IMR-90 (cell line): ENCODE measurements at regions not wholly inside any gene's neighbourhood (a gene's known extent, or its start where the extent isn't known, plus 50 kb on each side); places are given as distances from the start of the nearest gene placed in this dataset.

Experiments
- ATAC-seq: fragments of 200-7000 bp; cut with Tn5 transposase; 2 replicates; pipeline ENCODE4 v1.9.1; 2020; ENCODE audit warnings: low read depth, mild to moderate bottlenecking, moderate library complexity
- BruUV-seq: library from RNA; stranded (reverse); fragments of 400-500 nt; replicated peaks from 2 replicates; lab custom pipeline; 2021; lab: Mats Ljungman, UMichigan
- CTCF ChIA-PET: fragments of 300-600 bp; formaldehyde crosslinking; extraction: SDS; loops from one replicate; lab custom pipeline; 2021; ENCODE audit warnings: antibody characterized with exemption; lab: Yijun Ruan, JAX
- POLR2A ChIA-PET: fragments of 300-600 bp; sonication (Branson Sonifier 250); formaldehyde crosslinking; loops from one replicate; lab custom pipeline; 2022; ENCODE audit warnings: antibody characterized with exemption; ENCODE audit not compliant: unreplicated experiment; lab: Charles Lee
- DNase-seq: peaks from one replicate; pipeline ENCODE4 v3.0.0; 2013
- H2AFZ ChIP-seq: replicated peaks from 2 replicates; pipeline ENCODE3; 2013; ENCODE audit warnings: low read length, mild to moderate bottlenecking; ENCODE audit not compliant: poor library complexity
- H2AK5ac ChIP-seq: 2 replicates; pipeline ENCODE4 v1.6.1; 2013; ENCODE audit warnings: low read depth, low read length, inconsistent platforms
- H2AK9ac ChIP-seq: replicated peaks from 2 replicates; pipeline ENCODE3; 2013; ENCODE audit warnings: mild to moderate bottlenecking, low read depth, low read length, moderate library complexity; ENCODE audit not compliant: poor library complexity
- H2BK120ac ChIP-seq: 2 replicates; pipeline ENCODE4 v1.6.1; 2013; ENCODE audit warnings: low read depth, low read length, inconsistent platforms
- H2BK15ac ChIP-seq: 3 replicates; pipeline ENCODE4 v1.6.1; 2013; ENCODE audit warnings: low read depth, low read length, inconsistent platforms
- H2BK20ac ChIP-seq: 2 replicates; pipeline ENCODE4 v1.6.1; 2013; ENCODE audit warnings: low read depth, mild to moderate bottlenecking, inconsistent platforms, low read length, moderate library complexity
- H2BK5ac ChIP-seq: 2 replicates; pipeline ENCODE4 v1.6.1; 2013; ENCODE audit warnings: mild to moderate bottlenecking, low read depth, low read length, inconsistent platforms; ENCODE audit not compliant: poor library complexity, severe bottlenecking
- H3K14ac ChIP-seq: replicated peaks from 2 replicates; pipeline ENCODE4 v1.6.1; 2013; ENCODE audit warnings: low read depth, low read length, inconsistent platforms
- H3K18ac ChIP-seq: 2 replicates; pipeline ENCODE4 v1.6.1; 2013; ENCODE audit warnings: low read depth, low read length, control low read depth
- H3K23ac ChIP-seq: 2 replicates; pipeline ENCODE4 v1.6.1; 2013; ENCODE audit warnings: low read depth, low read length, inconsistent platforms
- H3K27ac ChIP-seq: 2 replicates; pipeline ENCODE4 v1.5.1; 2013; ENCODE audit warnings: mild to moderate bottlenecking, control low read depth, low read length; ENCODE audit not compliant: insufficient read depth
- H3K27me3 ChIP-seq: 2 replicates; pipeline ENCODE4 v1.6.1; 2013; ENCODE audit warnings: low read length; ENCODE audit not compliant: control insufficient read depth, insufficient read depth
- H3K36me3 ChIP-seq: 2 replicates; pipeline ENCODE4 v1.6.1; 2013; ENCODE audit warnings: low read length, mixed read lengths; ENCODE audit not compliant: control insufficient read depth, insufficient read depth
- H3K4ac ChIP-seq: 2 replicates; pipeline ENCODE4 v1.6.1; 2013; ENCODE audit warnings: low read depth, low read length, inconsistent platforms
- H3K4me1 ChIP-seq: 2 replicates; pipeline ENCODE4 v1.6.1; 2013; ENCODE audit warnings: low read length, mixed read lengths; ENCODE audit not compliant: control insufficient read depth, insufficient read depth
- H3K4me2 ChIP-seq: 2 replicates; pipeline ENCODE4 v1.6.1; 2013; ENCODE audit warnings: low read depth, mild to moderate bottlenecking, control low read depth, low read length, moderate library complexity
- H3K4me3 ChIP-seq: 2 replicates; pipeline ENCODE4 v1.5.1; 2013; ENCODE audit warnings: low read depth, mild to moderate bottlenecking, control low read depth, low read length, moderate library complexity; ENCODE audit not compliant: insufficient read depth
- H3K56ac ChIP-seq: 2 replicates; pipeline ENCODE4 v1.6.1; 2013; ENCODE audit warnings: low read length, inconsistent platforms; ENCODE audit not compliant: insufficient read depth; ENCODE audit errors: extremely low read depth
- H3K79me1 ChIP-seq, 2 experiments: 2 replicates each; pipeline ENCODE4 v1.6.1; 2013; ENCODE audit warnings: low read length in 2 of 2, inconsistent platforms in 1 of 2, low read depth in 1 of 2
- H3K9ac ChIP-seq: 2 replicates; pipeline ENCODE4 v1.6.1; 2013; ENCODE audit warnings: low read depth, low read length, control low read depth
- H3K9me1 ChIP-seq: 2 replicates; pipeline ENCODE4 v1.6.1; 2013; ENCODE audit warnings: low read length, inconsistent platforms; ENCODE audit not compliant: insufficient read depth
- H3K9me3 ChIP-seq: 2 replicates; pipeline ENCODE4 v1.6.1; 2013; ENCODE audit warnings: low read length; ENCODE audit not compliant: control insufficient read depth, insufficient read depth
- H4K20me1 ChIP-seq: 2 replicates; pipeline ENCODE4 v1.6.1; 2013; ENCODE audit warnings: low read length, inconsistent platforms; ENCODE audit not compliant: insufficient read depth
- H4K5ac ChIP-seq: 2 replicates; pipeline ENCODE4 v1.6.1; 2013; ENCODE audit warnings: mild to moderate bottlenecking, low read depth, low read length, control low read depth
- H4K8ac ChIP-seq, 2 experiments: 2 replicates each; pipeline ENCODE4 v1.6.1; 2013; ENCODE audit warnings: low read depth in 2 of 2, low read length in 2 of 2, control low read depth in 1 of 2, inconsistent platforms in 1 of 2
- H4K91ac ChIP-seq: 2 replicates; pipeline ENCODE4 v1.6.1; 2013; ENCODE audit warnings: low read depth, low read length, inconsistent platforms; ENCODE audit not compliant: insufficient read depth
- BHLHE40 ChIP-seq: fragments of 150-350 bp; IDR thresholded peaks from 2 replicates; pipeline ENCODE4 v1.6.1; 2016; ENCODE audit warnings: mild to moderate bottlenecking, low read depth, low read length
- CEBPB ChIP-seq: IDR thresholded peaks from 2 replicates; pipeline ENCODE4 v1.6.1; 2012; ENCODE audit warnings: low read depth, low read length, improper control_type of control experiment
- CHD1 ChIP-seq: IDR thresholded peaks from 2 replicates; pipeline ENCODE4 v1.6.1; 2012; ENCODE audit warnings: low read depth, low read length, improper control_type of control experiment
- FOS ChIP-seq: fragments of 150-350 bp; IDR thresholded peaks from 2 replicates; pipeline ENCODE4 v1.6.1; 2016; ENCODE audit warnings: low read depth, low read length
- MAFK ChIP-seq: IDR thresholded peaks from 2 replicates; pipeline ENCODE4 v1.6.1; 2012; ENCODE audit warnings: low read depth, low read length, improper control_type of control experiment
- MAZ ChIP-seq: IDR thresholded peaks from 2 replicates; pipeline ENCODE4 v1.6.1; 2012; ENCODE audit warnings: low read depth, mild to moderate bottlenecking, low read length, improper control_type of control experiment, moderate library complexity, borderline replicate concordance
- MXI1 ChIP-seq: IDR thresholded peaks from 2 replicates; pipeline ENCODE4 v1.6.1; 2012; ENCODE audit warnings: low read depth, mild to moderate bottlenecking, low read length, moderate library complexity, borderline replicate concordance
- NFE2L2 ChIP-seq: fragments of 150-350 bp; IDR thresholded peaks from 2 replicates; pipeline ENCODE4 v1.6.1; 2016; ENCODE audit warnings: low read depth, mild to moderate bottlenecking, low read length
- POLR2A ChIP-seq: IDR thresholded peaks from 2 replicates; pipeline ENCODE4 v1.6.1; 2012; ENCODE audit warnings: mild to moderate bottlenecking, low read depth, low read length
- RAD21 ChIP-seq: IDR thresholded peaks from 2 replicates; pipeline ENCODE4 v1.6.1; 2012; ENCODE audit warnings: low read length, improper control_type of control experiment
- RCOR1 ChIP-seq: IDR thresholded peaks from 2 replicates; pipeline ENCODE4 v1.6.1; 2012; ENCODE audit warnings: mild to moderate bottlenecking, low read length, improper control_type of control experiment; ENCODE audit not compliant: insufficient replicate concordance
- RFX5 ChIP-seq: IDR thresholded peaks from 2 replicates; pipeline ENCODE4 v1.8.0; 2012; ENCODE audit warnings: low read depth, mild to moderate bottlenecking, low read length, moderate library complexity
- SMC3 ChIP-seq: fragments of 150-350 bp; IDR thresholded peaks from 2 replicates; pipeline ENCODE4 v1.6.1; 2016; ENCODE audit warnings: low read depth, mild to moderate bottlenecking, antibody characterized with exemption, low read length, moderate library complexity
- WGBS, 2 experiments: methylation state at CpG; one replicate each; pipeline versions ENCODE4 v1.1.5 to v1.1.7; 2013; ENCODE audit warnings: missing lambda C conversion rate in 2 of 2; ENCODE audit not compliant: insufficient read length in 1 of 2; ENCODE audit errors: extremely low coverage in 2 of 2; 5-methylcytosine and 5-hydroxymethylcytosine counted together
- dilution Hi-C: fragments of 300-500 bp; cut with HindIII; formaldehyde crosslinking; loops from one replicate; pipeline ENCODE4 v1.14.3; 2018; ENCODE audit warnings: low sequenced_read_pairs; ENCODE audit not compliant: unreplicated experiment
- in situ Hi-C: fragments of 300-500 bp; cut with MboI; formaldehyde crosslinking; loops from 3 replicates; pipeline ENCODE4 v1.14.3; 2019; ENCODE audit warnings: low sequenced_read_pairs, inconsistent platforms, mixed read lengths
- intact Hi-C: fragments of 100-400 bp; cut with micrococcal nuclease; formaldehyde crosslinking; loops from 2 replicates; pipeline ENCODE4 v1.10.0; 2022
- TF ChIP-seq, protein P1 (sequence below): fragments of 150-350 bp; IDR thresholded peaks from 2 replicates; pipeline ENCODE4 v1.6.1; 2016; ENCODE audit warnings: low read depth, mild to moderate bottlenecking, low read length, moderate library complexity, borderline replicate concordance
- TF ChIP-seq, protein P2 (sequence below): fragments of 150-350 bp; IDR thresholded peaks from 2 replicates; pipeline ENCODE4 v1.6.1; 2017; ENCODE audit warnings: mild to moderate bottlenecking, antibody characterized with exemption, low read length, low read depth
- TF ChIP-seq, protein P3 (sequence below): conservative IDR thresholded peaks from 2 replicates; pipeline ENCODE4 v1.5.1; 2012; ENCODE audit warnings: mild to moderate bottlenecking, low read depth, low read length, improper control_type of control experiment

DNA sequence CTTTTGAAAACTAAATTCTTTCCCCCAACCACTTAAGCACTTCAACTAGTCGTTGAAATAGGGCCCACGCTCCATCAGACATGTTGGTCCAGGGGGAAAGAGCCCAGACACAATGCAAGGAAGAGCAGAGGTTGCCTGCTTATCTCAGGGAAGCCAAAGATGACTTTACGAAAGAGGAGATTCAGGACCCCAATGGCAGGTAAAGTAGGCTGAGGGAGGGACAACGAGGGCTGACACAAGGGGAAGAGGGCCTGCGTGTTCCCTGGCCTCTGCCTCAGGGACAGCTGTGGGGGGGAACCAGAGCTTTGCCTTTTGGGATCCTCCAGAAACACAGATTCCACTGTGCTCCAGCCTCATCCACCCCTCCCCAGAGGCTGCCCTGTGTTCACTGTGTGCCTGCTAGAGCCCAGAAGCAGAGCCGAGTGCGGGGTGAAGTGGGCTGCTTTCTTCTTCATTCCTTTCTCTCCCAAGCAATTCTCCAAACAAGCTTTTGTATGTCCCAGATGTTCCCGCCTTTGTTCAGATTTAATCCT, 135.5 kb upstream of the GRIK3 start:
- H2AK5ac ChIP-seq, result no peak overlapping the region
- H2AK9ac ChIP-seq, result no peak overlapping the region
- H2BK120ac ChIP-seq, result no peak overlapping the region
- no peak overlapping the region for H2BK15ac ChIP-seq
- H4K8ac ChIP-seq, result no peak overlapping the region
- ATAC-seq (no peak), DNase-seq (no peak)
- no peaks in the 10 kb centered on the region for H3K9me1 ChIP-seq
- H2AFZ ChIP-seq, result no peak overlapping the region
- TF ChIP-seq MXI1 (no peak), MAFK (no peak), MAZ (no peak), NFE2L2 (no peak), POLR2A (no peak), CHD1 (no peak), BHLHE40 (no peak), CEBPB (no peak), RCOR1 (no peak), SMC3 (no peak), RAD21 (no peak), RFX5 (no peak), FOS (no peak)
- TF ChIP-seq, protein P1, sequence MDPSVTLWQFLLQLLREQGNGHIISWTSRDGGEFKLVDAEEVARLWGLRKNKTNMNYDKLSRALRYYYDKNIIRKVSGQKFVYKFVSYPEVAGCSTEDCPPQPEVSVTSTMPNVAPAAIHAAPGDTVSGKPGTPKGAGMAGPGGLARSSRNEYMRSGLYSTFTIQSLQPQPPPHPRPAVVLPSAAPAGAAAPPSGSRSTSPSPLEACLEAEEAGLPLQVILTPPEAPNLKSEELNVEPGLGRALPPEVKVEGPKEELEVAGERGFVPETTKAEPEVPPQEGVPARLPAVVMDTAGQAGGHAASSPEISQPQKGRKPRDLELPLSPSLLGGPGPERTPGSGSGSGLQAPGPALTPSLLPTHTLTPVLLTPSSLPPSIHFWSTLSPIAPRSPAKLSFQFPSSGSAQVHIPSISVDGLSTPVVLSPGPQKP, result no peak
- TF ChIP-seq, protein P2, sequence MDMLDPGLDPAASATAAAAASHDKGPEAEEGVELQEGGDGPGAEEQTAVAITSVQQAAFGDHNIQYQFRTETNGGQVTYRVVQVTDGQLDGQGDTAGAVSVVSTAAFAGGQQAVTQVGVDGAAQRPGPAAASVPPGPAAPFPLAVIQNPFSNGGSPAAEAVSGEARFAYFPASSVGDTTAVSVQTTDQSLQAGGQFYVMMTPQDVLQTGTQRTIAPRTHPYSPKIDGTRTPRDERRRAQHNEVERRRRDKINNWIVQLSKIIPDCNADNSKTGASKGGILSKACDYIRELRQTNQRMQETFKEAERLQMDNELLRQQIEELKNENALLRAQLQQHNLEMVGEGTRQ, result no peak
- TF ChIP-seq, protein P3, sequence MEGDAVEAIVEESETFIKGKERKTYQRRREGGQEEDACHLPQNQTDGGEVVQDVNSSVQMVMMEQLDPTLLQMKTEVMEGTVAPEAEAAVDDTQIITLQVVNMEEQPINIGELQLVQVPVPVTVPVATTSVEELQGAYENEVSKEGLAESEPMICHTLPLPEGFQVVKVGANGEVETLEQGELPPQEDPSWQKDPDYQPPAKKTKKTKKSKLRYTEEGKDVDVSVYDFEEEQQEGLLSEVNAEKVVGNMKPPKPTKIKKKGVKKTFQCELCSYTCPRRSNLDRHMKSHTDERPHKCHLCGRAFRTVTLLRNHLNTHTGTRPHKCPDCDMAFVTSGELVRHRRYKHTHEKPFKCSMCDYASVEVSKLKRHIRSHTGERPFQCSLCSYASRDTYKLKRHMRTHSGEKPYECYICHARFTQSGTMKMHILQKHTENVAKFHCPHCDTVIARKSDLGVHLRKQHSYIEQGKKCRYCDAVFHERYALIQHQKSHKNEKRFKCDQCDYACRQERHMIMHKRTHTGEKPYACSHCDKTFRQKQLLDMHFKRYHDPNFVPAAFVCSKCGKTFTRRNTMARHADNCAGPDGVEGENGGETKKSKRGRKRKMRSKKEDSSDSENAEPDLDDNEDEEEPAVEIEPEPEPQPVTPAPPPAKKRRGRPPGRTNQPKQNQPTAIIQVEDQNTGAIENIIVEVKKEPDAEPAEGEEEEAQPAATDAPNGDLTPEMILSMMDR, result no peak
- no peak overlapping the region for H3K4me3 ChIP-seq
- H2BK20ac ChIP-seq, result no peak overlapping the region
- CTCF ChIA-PET, result no interaction called here
- H3K27ac ChIP-seq, result no peak overlapping the region
- dilution Hi-C loops (no loop called here), in situ Hi-C loops (no loop called here), intact Hi-C loops (no loop called here)
- H3K4me1 ChIP-seq, result no peaks in the 10 kb centered on the region
- no peak overlapping the region for H3K4ac ChIP-seq
- no peak overlapping the region for H3K56ac ChIP-seq
- no peak overlapping the region for H2BK5ac ChIP-seq
- H3K23ac ChIP-seq, result no peak overlapping the region
- WGBS, 2 experiments, result 47% methylated on average over 3 of the region's 8 CpGs; no CpG with 5 or more reads in 1 of the 2 experiments
- no peaks in the 10 kb centered on the region for H3K9me3 ChIP-seq
- H4K20me1 ChIP-seq, result no peaks in the 10 kb centered on the region
- H4K5ac ChIP-seq, result no peak overlapping the region
- no TSS peak for BruUV-seq
- H3K27me3 ChIP-seq, result no peaks in the 10 kb centered on the region
- no peak overlapping the region for H3K4me2 ChIP-seq
- H3K14ac ChIP-seq, result no peak overlapping the region
- H3K79me1 ChIP-seq, result no peaks in the 10 kb centered on the region
- POLR2A ChIA-PET, result no interaction called here
- no peak overlapping the region for H4K91ac ChIP-seq
- H3K36me3 ChIP-seq, result no peaks in the 10 kb centered on the region
- no peak overlapping the region for H3K9ac ChIP-seq
- no peak overlapping the region for H3K18ac ChIP-seq
